ENCODE measurements at regions not wholly inside any gene's neighbourhood (a gene's known extent, or its start where the extent isn't known, plus 50 kb on each side); places are given as distances from the start of the nearest gene placed in this dataset.

GRCh38 chr3:46112296-46112695 is 85.0 kb upstream of the XCR1 start:
- TF ChIP-seq EP300 (conservative IDR thresholded peaks at IDR 0.05; ENCODE audit: poor library complexity, severe bottlenecking) (no peak), SMC3 (conservative IDR thresholded peaks at IDR 0.05; ENCODE audit: poor library complexity) (no peak)
- TF ChIP-seq, protein P1, sequence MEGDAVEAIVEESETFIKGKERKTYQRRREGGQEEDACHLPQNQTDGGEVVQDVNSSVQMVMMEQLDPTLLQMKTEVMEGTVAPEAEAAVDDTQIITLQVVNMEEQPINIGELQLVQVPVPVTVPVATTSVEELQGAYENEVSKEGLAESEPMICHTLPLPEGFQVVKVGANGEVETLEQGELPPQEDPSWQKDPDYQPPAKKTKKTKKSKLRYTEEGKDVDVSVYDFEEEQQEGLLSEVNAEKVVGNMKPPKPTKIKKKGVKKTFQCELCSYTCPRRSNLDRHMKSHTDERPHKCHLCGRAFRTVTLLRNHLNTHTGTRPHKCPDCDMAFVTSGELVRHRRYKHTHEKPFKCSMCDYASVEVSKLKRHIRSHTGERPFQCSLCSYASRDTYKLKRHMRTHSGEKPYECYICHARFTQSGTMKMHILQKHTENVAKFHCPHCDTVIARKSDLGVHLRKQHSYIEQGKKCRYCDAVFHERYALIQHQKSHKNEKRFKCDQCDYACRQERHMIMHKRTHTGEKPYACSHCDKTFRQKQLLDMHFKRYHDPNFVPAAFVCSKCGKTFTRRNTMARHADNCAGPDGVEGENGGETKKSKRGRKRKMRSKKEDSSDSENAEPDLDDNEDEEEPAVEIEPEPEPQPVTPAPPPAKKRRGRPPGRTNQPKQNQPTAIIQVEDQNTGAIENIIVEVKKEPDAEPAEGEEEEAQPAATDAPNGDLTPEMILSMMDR (IDR thresholded peaks at IDR 0.05; ENCODE audit: poor library complexity, severe bottlenecking), result no peak
